ENCODE measurements at regions not wholly inside any gene's neighbourhood (a gene's known extent, or its start where the extent isn't known, plus 50 kb on each side); places are given as distances from the start of the nearest gene placed in this dataset.

DNA sequence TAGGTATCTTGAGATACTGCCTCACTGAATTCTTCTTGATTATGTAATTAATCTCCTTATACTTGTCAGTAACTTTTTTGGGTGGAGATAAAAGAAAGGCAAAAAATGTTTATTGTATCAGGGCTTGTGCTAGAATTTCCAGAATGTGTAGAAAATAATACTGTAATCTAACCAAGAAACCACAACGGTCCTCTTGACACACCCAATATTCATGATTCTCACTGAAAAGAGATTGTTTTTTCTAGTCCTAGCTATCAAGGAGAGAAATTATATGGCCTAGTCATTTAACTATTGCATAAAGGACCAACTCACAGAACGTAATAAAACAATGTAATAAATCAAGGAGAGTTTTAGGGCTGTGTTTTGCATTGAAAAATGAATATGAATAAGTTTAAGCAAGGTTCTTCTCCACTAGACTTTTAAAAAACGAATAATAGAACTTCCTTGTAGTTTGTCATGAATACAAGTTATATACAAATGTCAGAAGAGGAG, 80.0 kb upstream of the STEAP4 start:
- Histone ChIP-seq H3K27me3 (ENCODE audit: control insufficient read depth, insufficient read depth, low read length) (no peaks in the 10 kb centered on the region), H4K20me1 (ENCODE audit: control insufficient read depth, extremely low read depth, insufficient read depth, low read length) (no peaks in the 10 kb centered on the region), H3K4me3 (replicated peaks in 1 of 4; ENCODE audit: control extremely low read depth in 1 of 4, insufficient read depth in 1 of 4, low read depth in 3 of 4, low read length in 4 of 4) (no peak overlapping the region), H3K79me2 (ENCODE audit: control insufficient read depth, insufficient read depth, low read length) (no peaks in the 10 kb centered on the region), H3K36me3 (ENCODE audit: control insufficient read depth, insufficient read depth, low read length) (no peaks in the 10 kb centered on the region), H3K27ac (ENCODE audit: insufficient read depth, low read length) (no peak overlapping the region), H3K9me3 (ENCODE audit: control insufficient read depth, insufficient read depth, low read depth, low read length) (no peaks in the 10 kb centered on the region), H3K4me2 (ENCODE audit: extremely low read depth, insufficient read depth, low read length) (no peak overlapping the region), H3K4me1 (ENCODE audit: control insufficient read depth, extremely low read depth, insufficient read depth, low read length) (no peaks in the 10 kb centered on the region), H3K9ac (ENCODE audit: insufficient read depth, low read length) (no peak overlapping the region), H2AFZ (ENCODE audit: low read length) (no peak overlapping the region)
- DNase-seq (ENCODE audit: low read depth in 2 of 2), result no peak
- TF ChIP-seq CTCF (conservative IDR thresholded peaks at IDR 0.05 in 1 of 2, IDR thresholded peaks at IDR 0.05 in 1 of 2; ENCODE audit: low read depth in 1 of 2, low read length in 2 of 2), result no peak
- no peak for TF ChIP-seq EZH2 (IDR thresholded peaks at IDR 0.05; ENCODE audit: low read length, missing control alignments)

DNA sequence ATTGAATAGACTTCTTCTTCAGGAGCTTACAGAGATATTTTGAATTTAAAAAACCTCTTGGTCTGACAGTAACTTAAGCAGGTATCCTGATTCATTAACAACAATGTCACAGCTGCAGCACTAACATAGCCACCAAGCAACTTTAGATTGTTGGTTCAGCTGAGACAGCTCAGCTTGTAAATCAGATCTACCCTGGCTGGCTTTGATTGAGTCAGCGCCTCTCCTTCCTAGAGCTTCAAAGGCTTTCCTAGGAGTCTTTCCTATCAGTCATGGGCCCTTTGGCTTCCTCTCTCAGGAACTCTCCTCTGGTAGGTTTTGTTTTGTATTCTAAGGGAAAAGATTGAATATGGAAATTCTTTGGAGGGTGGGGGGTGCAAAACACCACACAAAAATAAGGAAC, 70.7 kb upstream of the STEAP4 start:
- no peaks in the 10 kb centered on the region for H3K27me3 ChIP-seq (ENCODE audit: control insufficient read depth, insufficient read depth, low read length)
- no peak overlapping the region for H3K4me3 ChIP-seq (replicated peaks in 1 of 4; ENCODE audit: control extremely low read depth in 1 of 4, insufficient read depth in 1 of 4, low read depth in 3 of 4, low read length in 4 of 4)
- H4K20me1 ChIP-seq (ENCODE audit: control insufficient read depth, extremely low read depth, insufficient read depth, low read length), result no peaks in the 10 kb centered on the region
- no peak for TF ChIP-seq EZH2 (IDR thresholded peaks at IDR 0.05; ENCODE audit: low read length, missing control alignments)
- no peak for TF ChIP-seq CTCF (conservative IDR thresholded peaks at IDR 0.05 in 1 of 2, IDR thresholded peaks at IDR 0.05 in 1 of 2; ENCODE audit: low read depth in 1 of 2, low read length in 2 of 2)
- H2AFZ ChIP-seq (ENCODE audit: low read length), result no peak overlapping the region
- DNase-seq (ENCODE audit: low read depth in 2 of 2), result no peak
- no peaks in the 10 kb centered on the region for H3K4me1 ChIP-seq (ENCODE audit: control insufficient read depth, extremely low read depth, insufficient read depth, low read length)
- H3K79me2 ChIP-seq (ENCODE audit: control insufficient read depth, insufficient read depth, low read length), result no peaks in the 10 kb centered on the region
- no peak overlapping the region for H3K27ac ChIP-seq (ENCODE audit: insufficient read depth, low read length)
- no peak overlapping the region for H3K9ac ChIP-seq (ENCODE audit: insufficient read depth, low read length)
- no peaks in the 10 kb centered on the region for H3K9me3 ChIP-seq (ENCODE audit: control insufficient read depth, insufficient read depth, low read depth, low read length)
- H3K4me2 ChIP-seq (ENCODE audit: extremely low read depth, insufficient read depth, low read length), result no peak overlapping the region
- no peaks in the 10 kb centered on the region for H3K36me3 ChIP-seq (ENCODE audit: control insufficient read depth, insufficient read depth, low read length)

- no peaks in the 10 kb centered on the region for H3K4me1 ChIP-seq (ENCODE audit: control insufficient read depth, extremely low read depth, insufficient read depth, low read length)
- TF ChIP-seq EZH2 (IDR thresholded peaks at IDR 0.05; ENCODE audit: low read length, missing control alignments), result no peak
- no peak for TF ChIP-seq CTCF (conservative IDR thresholded peaks at IDR 0.05 in 1 of 2, IDR thresholded peaks at IDR 0.05 in 1 of 2; ENCODE audit: low read depth in 1 of 2, low read length in 2 of 2)
- H3K36me3 ChIP-seq (ENCODE audit: control insufficient read depth, insufficient read depth, low read length), result no peaks in the 10 kb centered on the region
- no peaks in the 10 kb centered on the region for H4K20me1 ChIP-seq (ENCODE audit: control insufficient read depth, extremely low read depth, insufficient read depth, low read length)
- H3K9ac ChIP-seq (ENCODE audit: insufficient read depth, low read length), result no peak overlapping the region
- no peaks in the 10 kb centered on the region for H3K9me3 ChIP-seq (ENCODE audit: control insufficient read depth, insufficient read depth, low read depth, low read length)
- H3K27ac ChIP-seq (ENCODE audit: insufficient read depth, low read length), result no peak overlapping the region
- no peaks in the 10 kb centered on the region for H3K27me3 ChIP-seq (ENCODE audit: control insufficient read depth, insufficient read depth, low read length)
- DNase-seq (ENCODE audit: low read depth in 2 of 2), result no peak
- no peaks in the 10 kb centered on the region for H3K79me2 ChIP-seq (ENCODE audit: control insufficient read depth, insufficient read depth, low read length)
- no peak overlapping the region for H2AFZ ChIP-seq (ENCODE audit: low read length)
- H3K4me2 ChIP-seq (ENCODE audit: extremely low read depth, insufficient read depth, low read length), result no peak overlapping the region
- H3K4me3 ChIP-seq (replicated peaks in 1 of 4; ENCODE audit: control extremely low read depth in 1 of 4, insufficient read depth in 1 of 4, low read depth in 3 of 4, low read length in 4 of 4), result no peak overlapping the region
These were observed 62.0 kb upstream of the STEAP4 start for GRCh38 chr7:88368686-88369085.

Data from fibroblast of lung (primary cell).